GM18907 (cell line): ENCODE measurements at regions not wholly inside any gene's neighbourhood (a gene's known extent, or its start where the extent isn't known, plus 50 kb on each side); places are given as distances from the start of the nearest gene placed in this dataset.
"Not testable (repeated sequence)": the region's sequence is repeated elsewhere in the genome, so short reads cannot be mapped to it uniquely, and the experiment has no call there.

Experiments used
- ATAC-seq: cut with Tn5 transposase; IDR thresholded peaks from one replicate; pipeline ENCODE4 v1.9.1; 2021; ENCODE audit warnings: mild to moderate bottlenecking, moderate library complexity; ENCODE audit not compliant: unreplicated experiment

- no peak for ATAC-seq
These were observed 381.6 kb downstream of the UTRN start for GRCh38 chr6:144666781-144667180.

GRCh38 chr6:144667532-144668503 is 382.7 kb downstream of the UTRN start:
- ATAC-seq: no peak

- not testable (repeated sequence) for ATAC-seq
These were observed 385.1 kb downstream of the UTRN start for GRCh38 chr6:144670259-144670658.

- ATAC-seq: no peak
These were observed 388.7 kb downstream of the UTRN start for GRCh38 chr6:144673807-144674206.

GRCh38 chr6:144675231-144675861 is 390.2 kb downstream of the UTRN start:
- peak; percentile 66 for ATAC-seq

- not testable (repeated sequence) for ATAC-seq
These were observed 391.2 kb downstream of the UTRN start for GRCh38 chr6:144676310-144676709.

DNA sequence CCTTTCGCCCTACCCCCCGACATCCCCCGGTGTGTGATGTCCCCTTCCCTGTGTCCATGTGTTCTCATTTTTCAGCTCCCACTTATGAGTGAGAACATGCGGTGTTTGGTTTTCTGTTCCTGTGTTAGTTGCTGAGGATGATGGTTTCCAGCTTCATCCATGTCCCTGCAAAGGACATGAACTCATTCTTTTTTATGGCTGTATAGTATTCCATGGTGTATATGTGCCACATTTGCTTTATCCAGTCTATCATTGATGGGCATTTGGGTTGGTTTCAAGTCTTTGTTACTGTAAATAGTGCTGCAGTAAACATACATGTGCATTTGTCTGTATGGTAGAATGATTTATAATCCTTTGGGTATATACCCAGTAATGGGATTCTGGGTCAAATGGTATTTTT is 392.1 kb downstream of the UTRN start:
- not testable (repeated sequence) for ATAC-seq

GRCh38 chr6:144678844-144679243 is 393.7 kb downstream of the UTRN start:
- ATAC-seq: no peak

DNA sequence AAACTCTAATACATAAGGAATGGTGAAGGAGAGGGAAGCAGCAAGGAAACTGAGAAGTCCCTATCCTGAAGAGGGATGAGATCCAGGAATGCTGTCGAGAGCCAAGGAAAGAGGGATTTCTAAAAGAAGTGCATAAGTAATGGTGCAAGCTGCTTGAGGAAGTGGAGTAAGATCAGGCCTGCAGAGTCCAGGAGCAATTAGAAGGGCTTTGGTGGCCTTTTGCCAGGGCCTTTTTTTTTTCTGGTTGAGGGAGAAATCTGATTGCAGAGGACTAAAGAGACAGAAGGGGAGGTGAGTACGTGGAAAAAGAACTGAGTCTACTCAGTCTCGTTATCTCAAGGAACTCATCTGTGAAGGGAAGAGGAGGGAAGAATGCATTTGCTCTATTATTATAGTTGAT is 396.2 kb downstream of the UTRN start:
- no peak for ATAC-seq

DNA sequence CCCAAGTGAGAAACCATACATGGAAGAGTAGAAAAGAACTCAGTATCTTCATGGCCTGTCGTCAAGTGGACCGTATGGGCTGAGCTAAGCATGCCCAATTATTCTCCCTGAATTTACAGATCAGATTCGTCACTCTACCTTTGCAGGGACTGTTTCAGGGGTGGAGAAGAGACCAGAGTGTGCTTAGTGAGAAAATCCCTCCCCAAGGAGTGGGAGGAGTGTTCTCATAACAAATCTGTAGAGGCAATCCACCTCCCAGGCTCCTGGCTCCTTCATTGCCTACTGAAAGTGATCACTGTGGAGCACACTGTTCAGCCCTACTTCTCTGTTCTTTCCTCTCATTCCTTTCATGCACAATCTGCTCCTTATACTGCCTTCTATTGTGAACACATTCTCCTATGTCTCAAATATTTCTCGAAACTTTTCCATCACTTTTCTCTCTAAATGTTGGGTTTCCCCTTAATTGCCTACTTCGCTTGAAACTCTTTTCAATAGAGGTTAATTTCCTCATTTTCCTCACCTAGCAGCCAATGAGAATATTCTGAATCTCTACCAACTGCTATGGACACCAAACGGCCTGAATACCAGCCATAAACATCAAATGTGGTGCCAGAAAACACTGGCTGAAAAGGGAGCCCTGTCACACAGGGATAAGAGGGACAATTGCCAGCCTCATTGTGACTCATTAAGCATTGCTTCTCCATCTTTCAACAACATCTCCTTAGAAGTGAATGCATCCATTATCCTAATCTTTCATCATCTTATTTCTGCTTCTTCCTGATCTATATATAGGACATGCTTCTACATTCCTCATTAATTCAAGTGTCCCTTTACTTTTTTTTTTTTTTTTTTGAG is 398.3 kb downstream of the UTRN start:
- ATAC-seq: no peak

DNA sequence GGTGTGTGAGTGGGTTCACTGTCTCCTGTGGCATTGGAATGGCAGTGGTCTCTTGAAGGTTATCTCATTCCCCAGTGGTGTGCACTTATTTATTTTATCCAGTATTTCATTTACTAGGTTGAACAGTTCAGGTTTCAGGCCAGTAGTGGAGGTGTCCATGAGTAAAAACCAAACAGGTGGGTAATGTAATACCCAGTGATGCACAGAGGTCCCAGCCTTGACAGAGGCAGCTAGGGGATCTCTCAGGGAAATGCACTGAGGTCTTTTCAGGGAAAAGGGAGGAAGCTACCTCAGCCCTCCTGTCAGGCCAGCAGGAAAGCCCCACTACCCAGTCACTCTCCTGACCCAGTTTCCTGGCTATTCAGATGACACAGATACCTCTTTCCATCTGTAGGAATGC is 403.6 kb downstream of the UTRN start:
- ATAC-seq: no peak

- ATAC-seq: no peak
These were observed 404.4 kb downstream of the UTRN start for GRCh38 chr6:144689503-144690040.

GRCh38 chr6:144690133-144690532 is 405.0 kb downstream of the UTRN start:
- no peak for ATAC-seq

- no peak for ATAC-seq
These were observed 405.5 kb downstream of the UTRN start for GRCh38 chr6:144690666-144691065.

GRCh38 chr6:144692050-144692449 is 406.9 kb downstream of the UTRN start:
- not testable (repeated sequence) for ATAC-seq

DNA sequence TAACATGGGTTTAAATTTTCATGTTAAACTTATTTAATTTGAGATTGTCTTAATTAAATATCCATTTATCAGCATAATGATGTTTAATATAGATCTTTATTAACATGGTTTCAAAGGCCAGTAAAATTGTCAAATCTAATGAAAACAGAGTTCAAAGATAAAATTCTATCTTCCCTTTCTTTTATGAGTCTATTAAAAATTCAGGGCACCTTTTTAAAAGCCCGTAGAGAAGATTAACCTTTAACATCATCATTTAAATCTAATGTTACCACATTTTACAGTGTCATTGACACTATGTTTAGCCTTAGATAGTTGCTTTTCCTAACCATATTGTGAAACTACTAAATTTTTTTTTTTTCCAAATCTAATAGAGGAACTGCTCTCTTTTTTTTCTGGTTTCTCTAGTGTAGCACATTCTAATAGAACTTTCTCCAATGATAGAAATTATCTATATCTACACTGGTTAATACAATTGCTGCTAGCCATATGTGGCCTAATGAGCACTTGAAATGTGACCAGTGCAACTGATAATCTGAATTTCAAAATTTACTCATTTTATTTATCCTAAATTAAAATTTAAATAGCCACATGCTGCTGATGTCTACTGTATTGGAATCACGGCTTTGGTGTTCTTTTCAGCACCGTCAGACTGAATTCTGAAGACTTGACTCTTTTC is 410.9 kb downstream of the UTRN start:
- ATAC-seq: no peak

DNA sequence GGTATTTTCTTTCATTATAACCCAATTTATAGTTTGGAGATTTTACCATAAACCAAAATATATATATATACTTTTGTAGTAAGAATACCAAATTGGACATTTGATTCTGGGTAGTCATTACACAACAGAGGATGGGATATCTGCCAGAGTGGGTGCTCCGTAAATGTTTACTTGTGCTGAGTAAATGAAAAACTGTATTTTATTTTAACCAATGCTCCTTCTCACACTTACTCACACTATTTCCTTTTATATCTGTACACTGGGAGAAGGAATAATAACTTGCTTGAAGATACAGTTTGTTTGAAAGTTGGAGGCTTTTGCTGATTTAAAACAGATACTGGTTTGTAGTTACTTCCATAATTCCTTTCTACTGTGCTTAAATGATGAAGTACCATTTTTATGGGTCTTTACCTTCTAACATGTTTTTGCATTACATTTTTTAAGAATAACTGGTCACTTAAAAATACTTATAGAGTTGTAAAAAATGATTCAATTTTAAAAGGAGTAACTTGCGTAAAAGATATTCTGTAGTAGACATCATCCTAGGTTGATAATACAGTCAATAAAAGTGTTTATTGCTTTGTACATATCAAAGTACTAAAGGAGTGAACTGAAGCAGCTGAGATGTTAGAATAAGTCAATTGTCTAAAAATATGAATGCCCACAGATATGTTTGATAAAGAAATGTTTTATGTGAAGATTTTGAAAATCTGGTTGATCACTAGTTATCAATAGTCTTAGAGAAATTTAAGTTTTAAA is 411.7 kb downstream of the UTRN start:
- ATAC-seq: no peak

DNA sequence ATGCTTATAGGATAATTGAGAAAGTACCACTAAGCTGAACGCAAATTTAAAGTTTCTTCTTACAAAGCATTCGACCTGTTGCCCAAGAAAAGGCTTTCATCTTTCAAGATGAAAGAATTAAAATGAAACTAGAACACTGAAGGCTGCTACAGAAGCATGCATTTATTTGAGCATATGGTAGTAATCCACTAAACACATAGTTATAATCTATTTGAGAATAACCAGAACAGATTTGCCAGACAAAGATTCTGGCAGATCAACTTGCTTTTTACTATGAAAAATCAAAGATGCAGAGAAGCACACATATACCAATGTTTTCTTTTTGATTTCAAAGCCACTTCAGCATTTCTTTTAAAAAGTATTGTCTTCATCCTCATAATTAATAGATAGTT is 412.2 kb downstream of the UTRN start:
- no peak for ATAC-seq

- ATAC-seq: no peak
These were observed 412.7 kb downstream of the UTRN start for GRCh38 chr6:144697801-144698200.

- no peak for ATAC-seq
These were observed 417.6 kb downstream of the UTRN start for GRCh38 chr6:144702781-144703180.
